ENCODE measurements at regions not wholly inside any gene's neighbourhood (a gene's known extent, or its start where the extent isn't known, plus 50 kb on each side); places are given as distances from the start of the nearest gene placed in this dataset.
A peak's percentile ranks its signal among the peaks of the same experiment; 100 is the strongest.

- Histone ChIP-seq H3K4me3 (ENCODE audit: low read length) (no peak overlapping the region), H4K20me1 (ENCODE audit: low read length) (no peaks in the 10 kb centered on the region), H3K9me3 (ENCODE audit: low read length) (no peaks in the 10 kb centered on the region), H3K4me1 (ENCODE audit: insufficient read depth, low read length) (no peaks in the 10 kb centered on the region), H3K27ac (ENCODE audit: low read length) (no peak overlapping the region), H3K9me2 (replicated peaks; ENCODE audit: low read length) (no peaks in the 10 kb centered on the region), H3K27me3 (ENCODE audit: low read length) (no peaks in the 10 kb centered on the region), H3K36me3 (ENCODE audit: low read depth, low read length) (no peaks in the 10 kb centered on the region), H3K9ac (ENCODE audit: low read length) (no peak overlapping the region), H3K79me2 (ENCODE audit: low read length) (no peaks in the 10 kb centered on the region), H3K4me2 (ENCODE audit: low read length) (no peak overlapping the region), H3F3A (ENCODE audit: low read length, unreplicated experiment) (no peaks in the 10 kb centered on the region), H2AFZ (ENCODE audit: low read length) (no peak overlapping the region)
- no peak for ATAC-seq
- CTCF ChIA-PET = no interaction called here
- intact Hi-C loops (cut with micrococcal nuclease) = no loop called here
- POLR2A ChIA-PET (ENCODE audit: unreplicated experiment) = no interaction called here
- TF ChIP-seq EZH2 (IDR thresholded peaks at IDR 0.05; ENCODE audit: low read length, unreplicated experiment) = no peak
- TF ChIP-seq EZH2phosphoT487 (IDR thresholded peaks at IDR 0.05; ENCODE audit: borderline replicate concordance, low read length) = no peak
- no peak for TF ChIP-seq CTCF (conservative IDR thresholded peaks at IDR 0.05; ENCODE audit: low read depth, low read length)
- BruUV-seq (replicated peaks) = no TSS peak
- DNase-seq = no peak
Measured at GRCh38 chr1:239771550-239771949, 320.1 kb upstream of the FMN2 start.

GRCh38 chr1:239772446-239772845 is 319.2 kb upstream of the FMN2 start:
- TSS peak; percentile 10 for BruUV-seq (replicated peaks)
- H3K36me3 ChIP-seq (ENCODE audit: low read depth, low read length) = no peaks in the 10 kb centered on the region
- no peak overlapping the region for H3K27ac ChIP-seq (ENCODE audit: low read length)
- no peaks in the 10 kb centered on the region for H3K79me2 ChIP-seq (ENCODE audit: low read length)
- no peak overlapping the region for H2AFZ ChIP-seq (ENCODE audit: low read length)
- POLR2A ChIA-PET (ENCODE audit: unreplicated experiment) = no interaction called here
- H3K4me2 ChIP-seq (ENCODE audit: low read length) = no peak overlapping the region
- TF ChIP-seq EZH2 (IDR thresholded peaks at IDR 0.05; ENCODE audit: low read length, unreplicated experiment) (no peak), EZH2phosphoT487 (IDR thresholded peaks at IDR 0.05; ENCODE audit: borderline replicate concordance, low read length) (no peak), CTCF (conservative IDR thresholded peaks at IDR 0.05; ENCODE audit: low read depth, low read length) (no peak)
- H3F3A ChIP-seq (ENCODE audit: low read length, unreplicated experiment) = no peaks in the 10 kb centered on the region
- CTCF ChIA-PET = no interaction called here
- no peaks in the 10 kb centered on the region for H3K9me2 ChIP-seq (replicated peaks; ENCODE audit: low read length)
- H3K9me3 ChIP-seq (ENCODE audit: low read length) = no peaks in the 10 kb centered on the region
- DNase-seq (peak; percentile 38), ATAC-seq (peak; percentile 87)
- H3K4me3 ChIP-seq (ENCODE audit: low read length) = no peak overlapping the region
- intact Hi-C loops (cut with micrococcal nuclease) = no loop called here
- no peak overlapping the region for H3K9ac ChIP-seq (ENCODE audit: low read length)
- H3K4me1 ChIP-seq (ENCODE audit: insufficient read depth, low read length) = no peaks in the 10 kb centered on the region
- no peaks in the 10 kb centered on the region for H3K27me3 ChIP-seq (ENCODE audit: low read length)
- H4K20me1 ChIP-seq (ENCODE audit: low read length) = no peaks in the 10 kb centered on the region

GRCh38 chr1:239775466-239775865 is 316.2 kb upstream of the FMN2 start:
- POLR2A ChIA-PET (ENCODE audit: unreplicated experiment) = no interaction called here
- Histone ChIP-seq H3K27ac (ENCODE audit: low read length) (no peak overlapping the region), H3K36me3 (ENCODE audit: low read depth, low read length) (no peaks in the 10 kb centered on the region), H3K9me3 (ENCODE audit: low read length) (no peaks in the 10 kb centered on the region), H3F3A (ENCODE audit: low read length, unreplicated experiment) (no peaks in the 10 kb centered on the region), H3K79me2 (ENCODE audit: low read length) (no peaks in the 10 kb centered on the region), H4K20me1 (ENCODE audit: low read length) (no peaks in the 10 kb centered on the region), H3K9me2 (replicated peaks; ENCODE audit: low read length) (no peaks in the 10 kb centered on the region), H3K4me3 (ENCODE audit: low read length) (no peak overlapping the region), H2AFZ (ENCODE audit: low read length) (no peak overlapping the region), H3K9ac (ENCODE audit: low read length) (no peak overlapping the region), H3K4me2 (ENCODE audit: low read length) (no peak overlapping the region), H3K27me3 (ENCODE audit: low read length) (no peaks in the 10 kb centered on the region), H3K4me1 (ENCODE audit: insufficient read depth, low read length) (no peaks in the 10 kb centered on the region)
- BruUV-seq (replicated peaks) = no TSS peak
- ATAC-seq = no peak
- no peak for TF ChIP-seq EZH2 (IDR thresholded peaks at IDR 0.05; ENCODE audit: low read length, unreplicated experiment)
- no peak for TF ChIP-seq EZH2phosphoT487 (IDR thresholded peaks at IDR 0.05; ENCODE audit: borderline replicate concordance, low read length)
- DNase-seq = no peak
- intact Hi-C loops (cut with micrococcal nuclease) = loop anchor here (5.0 kb wide), 1 partner anchor 188 kb away; no protein-coding TSS in a partner anchor
- CTCF ChIA-PET = no interaction called here

Measured in PC-3 (cell line).